Osteoblast (primary cell): ENCODE measurements at regions not wholly inside any gene's neighbourhood (a gene's known extent, or its start where the extent isn't known, plus 50 kb on each side); places are given as distances from the start of the nearest gene placed in this dataset.
"Not testable (repeated sequence)": the region's sequence is repeated elsewhere in the genome, so short reads cannot be mapped to it uniquely, and the experiment has no call there.

ENCODE experiments used
- DNase-seq: peaks from one replicate; pipeline ENCODE4 v3.0.0; 2011; ENCODE audit warnings: low spot score, mixed read lengths; ENCODE audit not compliant: insufficient read length; ENCODE audit errors: missing footprints
- H2AFZ ChIP-seq: 2 replicates; pipeline ENCODE4 v1.6.0; 2011; ENCODE audit warnings: mild to moderate bottlenecking, low read length
- H3K27ac ChIP-seq: 2 replicates; pipeline ENCODE4 v1.5.1; 2011; ENCODE audit warnings: mild to moderate bottlenecking, low read depth, low read length, moderate library complexity
- H3K27me3 ChIP-seq: 2 replicates; pipeline ENCODE4 v1.6.0; 2012; ENCODE audit warnings: mild to moderate bottlenecking, control low read depth, inconsistent platforms, low read length, moderate library complexity; ENCODE audit not compliant: insufficient read depth
- H3K36me3 ChIP-seq: 2 replicates; pipeline ENCODE4 v1.5.1; 2011; ENCODE audit warnings: mild to moderate bottlenecking, low read length, control low read depth, moderate library complexity; ENCODE audit not compliant: insufficient read depth
- H3K4me1 ChIP-seq: 2 replicates; pipeline ENCODE4 v1.5.1; 2011; ENCODE audit warnings: mild to moderate bottlenecking, low read length, control low read depth, moderate library complexity; ENCODE audit not compliant: insufficient read depth
- H3K4me2 ChIP-seq: 2 replicates; pipeline ENCODE4 v1.6.0; 2011; ENCODE audit warnings: mild to moderate bottlenecking, low read length; ENCODE audit not compliant: insufficient read depth
- H3K4me3 ChIP-seq: fragments of 200-600 bp; sonication (generic); 3 replicates; pipeline ENCODE4 v1.5.1; 2012; ENCODE audit warnings: mild to moderate bottlenecking, low read length, inconsistent platforms; ENCODE audit not compliant: insufficient read depth
- H3K79me2 ChIP-seq: 2 replicates; pipeline ENCODE4 v1.6.0; 2012; ENCODE audit warnings: mild to moderate bottlenecking, low read length, control low read depth, inconsistent platforms; ENCODE audit not compliant: insufficient read depth
- H3K9me3 ChIP-seq: 2 replicates; pipeline ENCODE4 v1.5.1; 2011; ENCODE audit warnings: low read depth, low read length, control low read depth
- H4K20me1 ChIP-seq: 2 replicates; pipeline ENCODE4 v1.6.0; 2012; ENCODE audit warnings: mild to moderate bottlenecking, low read length, control low read depth; ENCODE audit not compliant: insufficient read depth
- TF ChIP-seq, protein P1 (sequence below): IDR thresholded peaks from 2 replicates; pipeline ENCODE4 v1.5.1; 2011; ENCODE audit warnings: mild to moderate bottlenecking, low read depth, low read length, moderate library complexity; ENCODE audit errors: extremely low read depth

- no peak overlapping the region for H2AFZ ChIP-seq
- H3K4me3 ChIP-seq = no peak overlapping the region
- TF ChIP-seq, protein P1, sequence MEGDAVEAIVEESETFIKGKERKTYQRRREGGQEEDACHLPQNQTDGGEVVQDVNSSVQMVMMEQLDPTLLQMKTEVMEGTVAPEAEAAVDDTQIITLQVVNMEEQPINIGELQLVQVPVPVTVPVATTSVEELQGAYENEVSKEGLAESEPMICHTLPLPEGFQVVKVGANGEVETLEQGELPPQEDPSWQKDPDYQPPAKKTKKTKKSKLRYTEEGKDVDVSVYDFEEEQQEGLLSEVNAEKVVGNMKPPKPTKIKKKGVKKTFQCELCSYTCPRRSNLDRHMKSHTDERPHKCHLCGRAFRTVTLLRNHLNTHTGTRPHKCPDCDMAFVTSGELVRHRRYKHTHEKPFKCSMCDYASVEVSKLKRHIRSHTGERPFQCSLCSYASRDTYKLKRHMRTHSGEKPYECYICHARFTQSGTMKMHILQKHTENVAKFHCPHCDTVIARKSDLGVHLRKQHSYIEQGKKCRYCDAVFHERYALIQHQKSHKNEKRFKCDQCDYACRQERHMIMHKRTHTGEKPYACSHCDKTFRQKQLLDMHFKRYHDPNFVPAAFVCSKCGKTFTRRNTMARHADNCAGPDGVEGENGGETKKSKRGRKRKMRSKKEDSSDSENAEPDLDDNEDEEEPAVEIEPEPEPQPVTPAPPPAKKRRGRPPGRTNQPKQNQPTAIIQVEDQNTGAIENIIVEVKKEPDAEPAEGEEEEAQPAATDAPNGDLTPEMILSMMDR = no peak
- no peak for DNase-seq
- H3K36me3 ChIP-seq = no peaks in the 10 kb centered on the region
- H3K79me2 ChIP-seq = no peaks in the 10 kb centered on the region
- H3K4me1 ChIP-seq = no peaks in the 10 kb centered on the region
- H3K27me3 ChIP-seq = no peaks in the 10 kb centered on the region
- H3K4me2 ChIP-seq = no peak overlapping the region
- peaks cover 2% of the 10 kb centered on the region for H3K9me3 ChIP-seq
- no peaks in the 10 kb centered on the region for H4K20me1 ChIP-seq
- no peak overlapping the region for H3K27ac ChIP-seq
Measured at GRCh38 chr9:102435427-102435826, 559.7 kb upstream of the CYLC2 start.

GRCh38 chr9:102434545-102434944, 560.6 kb upstream of the CYLC2 start:
- Histone ChIP-seq H3K4me3 (no peak overlapping the region), H3K36me3 (no peaks in the 10 kb centered on the region), H3K4me2 (no peak overlapping the region), H2AFZ (no peak overlapping the region), H3K79me2 (no peaks in the 10 kb centered on the region), H3K4me1 (no peaks in the 10 kb centered on the region), H3K27me3 (no peaks in the 10 kb centered on the region), H4K20me1 (no peaks in the 10 kb centered on the region), H3K27ac (no peak overlapping the region), H3K9me3 (peaks cover 2% of the 10 kb centered on the region)
- no peak for DNase-seq
- TF ChIP-seq, protein P1 = no peak

GRCh38 chr9:102428305-102428704, 566.8 kb upstream of the CYLC2 start:
- TF ChIP-seq, protein P1 = no peak
- no peaks in the 10 kb centered on the region for H3K4me1 ChIP-seq
- H2AFZ ChIP-seq = no peak overlapping the region
- H3K4me2 ChIP-seq = no peak overlapping the region
- DNase-seq = no peak
- H3K36me3 ChIP-seq = no peaks in the 10 kb centered on the region
- no peak overlapping the region for H3K27ac ChIP-seq
- no peak overlapping the region for H3K4me3 ChIP-seq
- H3K27me3 ChIP-seq = no peaks in the 10 kb centered on the region
- H3K79me2 ChIP-seq = no peaks in the 10 kb centered on the region
- H3K9me3 ChIP-seq = no peaks in the 10 kb centered on the region
- no peaks in the 10 kb centered on the region for H4K20me1 ChIP-seq

DNA sequence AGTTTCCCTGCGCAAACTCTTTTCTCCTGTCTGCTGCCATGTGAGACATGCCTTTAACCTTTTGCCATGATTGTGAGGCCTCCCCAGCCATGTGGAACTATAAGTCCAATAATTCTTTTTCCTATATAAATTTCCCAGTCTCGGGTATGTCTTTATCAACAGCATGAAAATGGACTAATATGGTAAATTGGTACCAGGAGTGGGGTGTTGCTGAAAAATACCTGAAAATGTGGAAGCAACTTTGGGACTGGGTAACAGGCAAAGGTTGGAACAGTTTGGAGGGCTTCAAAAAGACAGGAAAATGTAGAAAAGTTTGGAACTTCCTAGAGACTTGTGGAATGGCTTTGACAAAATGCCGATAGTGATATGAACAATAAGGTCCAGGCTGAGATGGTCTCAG, 578.9 kb upstream of the CYLC2 start:
- not testable (repeated sequence) for H3K36me3 ChIP-seq, H3K4me3 ChIP-seq, H3K4me2 ChIP-seq, H3K79me2 ChIP-seq, DNase-seq, H3K27ac ChIP-seq, H3K9me3 ChIP-seq, H4K20me1 ChIP-seq, H3K27me3 ChIP-seq, H3K4me1 ChIP-seq, H2AFZ ChIP-seq
